SH-SY5Y (cell line): ENCODE measurements at regions not wholly inside any gene's neighbourhood (a gene's known extent, or its start where the extent isn't known, plus 50 kb on each side); places are given as distances from the start of the nearest gene placed in this dataset.

ENCODE experiments used
- GATA2 ChIP-seq: IDR thresholded peaks from 2 replicates; pipeline ENCODE4 v1.6.1; 2011; ENCODE audit warnings: mild to moderate bottlenecking, low read depth, low read length
- GATA3 ChIP-seq: IDR thresholded peaks from 2 replicates; pipeline ENCODE4 v1.6.1; 2011; ENCODE audit warnings: low read depth, mild to moderate bottlenecking, low read length, moderate library complexity

DNA sequence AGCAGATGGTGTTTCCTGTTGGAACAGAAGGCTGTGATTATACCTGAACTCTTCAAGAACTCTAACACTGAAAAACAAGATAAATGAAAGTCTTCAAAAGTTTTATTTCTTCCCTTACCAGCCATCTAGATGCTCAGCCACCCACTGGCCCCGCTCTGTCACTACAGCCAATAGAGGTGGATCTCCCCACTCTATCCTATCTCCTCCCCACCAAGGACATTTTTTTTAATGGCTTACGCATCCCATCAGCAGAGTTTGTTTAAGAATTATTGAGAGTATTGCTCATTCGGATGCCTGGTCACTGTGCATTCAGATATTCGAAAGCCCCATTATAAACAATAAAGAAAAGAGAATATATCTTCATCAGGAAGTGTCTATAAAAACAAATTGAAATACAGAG lies 159.4 kb downstream of the RASEF start:
- TF ChIP-seq GATA3 (no peak), GATA2 (no peak)

DNA sequence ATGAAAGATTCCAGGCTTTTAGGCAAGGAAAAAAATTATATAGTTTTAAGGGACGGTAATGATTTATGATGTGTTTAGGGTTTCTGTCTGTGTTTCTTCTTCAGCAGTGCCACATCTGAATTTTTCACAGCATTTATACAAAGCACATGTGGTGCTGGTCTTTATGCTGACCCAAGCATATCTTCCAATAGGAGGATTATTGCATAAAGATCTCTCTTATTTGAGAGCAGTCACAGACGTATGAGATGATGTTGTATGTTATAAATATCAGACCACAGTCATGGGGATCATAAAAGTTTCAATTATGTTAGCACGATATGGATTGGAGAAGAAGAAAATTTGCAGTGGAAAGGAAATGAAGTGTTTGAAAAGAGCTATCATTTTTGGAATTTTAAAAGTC lies 150.9 kb downstream of the RASEF start:
- no peak for TF ChIP-seq GATA3
- TF ChIP-seq GATA2: no peak

DNA sequence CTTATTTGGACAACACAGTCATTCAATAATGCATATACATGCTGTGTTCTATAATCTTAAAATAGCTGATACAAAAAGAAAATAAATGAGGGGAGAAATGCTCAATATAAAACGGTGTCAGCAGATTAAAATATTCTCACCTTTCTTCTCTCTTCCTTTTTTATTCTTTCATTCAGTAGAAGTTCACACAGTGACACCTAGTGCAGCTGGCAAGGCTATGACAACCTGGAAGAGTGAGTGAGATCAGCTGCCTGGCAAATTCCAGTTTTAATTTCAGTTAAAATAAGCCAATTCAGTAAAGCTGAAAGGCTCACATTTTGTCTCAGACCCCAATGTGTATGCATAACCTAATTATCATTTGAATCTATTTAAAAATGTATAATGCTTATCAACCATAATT lies 150.3 kb downstream of the RASEF start:
- TF ChIP-seq GATA2 (no peak), GATA3 (no peak)

DNA sequence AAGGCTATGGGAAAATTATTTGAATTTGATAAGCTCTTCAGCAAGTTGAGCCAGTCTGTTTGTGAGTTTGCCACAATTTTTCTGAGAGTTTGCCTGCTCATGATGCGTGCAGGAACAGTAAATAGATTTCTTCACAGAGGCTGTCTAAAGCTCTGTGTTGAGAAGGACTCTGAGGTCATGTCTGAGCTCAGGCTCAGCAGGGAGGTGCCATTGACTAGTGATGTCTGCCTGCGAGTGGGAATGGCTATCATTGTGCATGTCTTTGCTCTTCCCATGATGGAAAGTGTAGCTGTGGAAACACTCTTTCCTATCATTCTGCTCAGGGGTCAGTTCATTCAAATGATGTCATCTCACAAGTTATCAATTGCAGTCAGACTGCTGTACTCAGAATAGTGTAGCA lies 142.8 kb downstream of the RASEF start:
- no peak for TF ChIP-seq GATA2

DNA sequence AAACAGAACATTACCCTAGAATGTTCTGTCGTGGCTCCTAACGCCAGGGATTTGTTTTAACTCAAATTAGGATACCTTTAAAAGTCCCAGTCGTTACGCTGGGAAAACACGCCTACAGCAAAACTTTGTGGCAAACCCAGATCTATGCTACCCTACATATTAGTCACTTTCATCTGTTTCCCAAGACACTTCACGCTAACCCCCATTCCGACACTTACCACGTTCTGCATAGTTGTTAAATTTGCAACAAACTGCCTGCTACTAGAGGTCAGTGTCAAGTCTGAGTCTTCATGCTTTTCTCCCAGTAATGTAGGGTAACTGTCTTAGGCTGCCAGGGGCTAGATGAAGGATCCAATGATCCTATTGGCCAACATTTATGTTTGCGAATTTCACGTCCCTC lies 140.3 kb downstream of the RASEF start:
- TF ChIP-seq GATA2 (no peak), GATA3 (no peak)

DNA sequence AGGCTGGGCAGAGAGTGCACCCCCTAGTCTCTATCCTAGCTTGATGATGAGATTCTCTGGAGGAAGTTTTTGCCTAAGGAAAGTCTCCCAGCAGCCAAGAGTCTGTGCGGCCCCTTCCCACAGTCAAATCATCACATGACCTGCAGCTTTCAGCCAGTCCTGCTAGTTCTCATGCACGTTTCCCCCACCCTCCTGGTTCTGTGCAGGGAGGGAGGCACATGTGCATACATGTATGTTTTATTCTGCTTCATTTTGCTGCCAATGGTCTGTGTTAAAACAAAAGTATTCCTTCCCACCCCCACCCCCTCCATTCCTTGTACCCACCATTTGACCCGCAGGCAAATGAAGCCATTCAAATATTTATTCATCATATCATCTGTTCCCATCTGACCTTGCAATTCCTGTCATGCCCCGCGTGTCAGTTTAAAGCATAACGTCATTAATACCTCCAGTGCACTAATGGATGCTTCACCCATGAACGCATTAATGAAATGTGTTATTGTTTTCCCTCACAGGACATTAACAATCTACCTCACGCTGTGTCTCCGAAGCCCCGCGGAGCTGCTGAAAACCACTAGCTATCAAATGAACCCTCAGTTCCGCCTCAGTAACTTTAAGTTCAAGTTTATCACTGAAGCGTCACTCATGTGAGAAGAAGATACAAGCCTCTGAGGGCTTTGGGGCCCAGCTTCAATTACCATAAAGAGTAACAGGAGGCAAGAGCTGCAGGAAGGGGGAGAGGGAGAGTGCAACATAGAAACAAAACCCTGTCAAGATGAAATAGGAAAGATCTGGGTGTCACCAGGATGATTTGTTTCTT lies 139.6 kb downstream of the RASEF start:
- TF ChIP-seq GATA3: no peak
- no peak for TF ChIP-seq GATA2

DNA sequence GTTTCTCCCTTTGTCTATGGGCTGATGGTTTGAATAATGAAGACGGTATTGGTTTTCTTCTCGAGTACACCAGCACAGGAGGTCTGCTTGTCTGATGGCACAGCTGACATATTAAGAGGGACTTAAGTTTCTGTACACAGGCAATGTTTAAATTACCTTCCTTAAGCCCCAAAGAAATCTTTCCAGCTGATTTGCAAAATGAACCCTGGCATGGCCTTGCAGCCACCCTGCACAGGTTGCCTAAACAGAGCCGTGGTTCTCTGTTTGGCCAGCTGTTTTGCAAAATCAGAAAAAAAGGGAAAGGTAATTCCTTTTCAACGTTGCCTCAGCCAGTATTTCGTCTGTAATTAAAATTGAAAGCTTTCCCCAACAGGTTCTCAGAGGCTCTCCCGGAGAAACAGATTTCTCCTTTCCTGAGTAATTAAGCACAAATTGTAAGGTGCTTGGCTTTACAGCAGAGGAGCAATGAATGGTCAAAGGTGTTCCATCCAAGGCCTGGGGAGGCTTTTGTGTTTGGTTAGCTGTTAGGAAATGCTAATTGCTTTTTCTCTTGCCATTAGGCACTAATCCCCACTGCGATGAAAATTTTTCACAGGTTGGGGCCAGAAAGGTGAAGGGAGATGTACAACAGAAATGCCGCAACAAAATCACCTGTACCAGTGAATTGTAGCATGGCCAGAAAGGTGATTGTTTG lies 138.9 kb downstream of the RASEF start:
- no peak for TF ChIP-seq GATA3
- TF ChIP-seq GATA2: no peak
